ENCODE measurements at regions not wholly inside any gene's neighbourhood (a gene's known extent, or its start where the extent isn't known, plus 50 kb on each side); places are given as distances from the start of the nearest gene placed in this dataset.
"Not testable (repeated sequence)": the region's sequence is repeated elsewhere in the genome, so short reads cannot be mapped to it uniquely, and the experiment has no call there.

DNA sequence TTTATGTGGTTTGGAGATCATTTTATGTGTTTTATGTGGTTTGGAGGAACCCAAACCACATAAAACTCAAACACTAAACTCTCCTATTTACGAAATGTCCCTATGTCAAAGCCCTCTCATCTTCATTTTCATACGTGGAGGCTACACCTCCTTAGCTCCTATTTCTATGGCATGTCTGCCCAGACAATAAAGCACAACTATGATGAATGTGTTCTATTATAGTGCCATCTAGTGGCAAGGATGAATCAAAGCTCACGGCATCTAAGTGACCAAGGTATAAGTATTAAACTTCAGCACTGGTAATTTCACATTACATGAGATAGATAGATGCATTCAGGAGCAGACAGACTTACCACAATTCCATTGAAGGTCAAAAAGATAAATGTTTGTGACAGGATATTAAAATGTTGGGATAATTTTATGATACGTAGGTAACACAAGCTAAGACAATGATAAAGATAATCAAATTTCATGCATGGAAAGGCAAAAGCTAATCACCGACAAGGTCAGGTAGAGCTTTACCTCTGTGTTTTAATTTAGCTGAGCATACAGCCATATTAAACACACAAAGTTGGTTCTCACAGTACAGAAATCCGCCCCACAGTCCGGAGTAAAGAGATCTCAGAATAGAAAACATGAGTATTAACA, 130.6 kb upstream of the FHIT start:
- peak; percentile 48 for DNase-seq (ENCODE audit: low read depth)

DNA sequence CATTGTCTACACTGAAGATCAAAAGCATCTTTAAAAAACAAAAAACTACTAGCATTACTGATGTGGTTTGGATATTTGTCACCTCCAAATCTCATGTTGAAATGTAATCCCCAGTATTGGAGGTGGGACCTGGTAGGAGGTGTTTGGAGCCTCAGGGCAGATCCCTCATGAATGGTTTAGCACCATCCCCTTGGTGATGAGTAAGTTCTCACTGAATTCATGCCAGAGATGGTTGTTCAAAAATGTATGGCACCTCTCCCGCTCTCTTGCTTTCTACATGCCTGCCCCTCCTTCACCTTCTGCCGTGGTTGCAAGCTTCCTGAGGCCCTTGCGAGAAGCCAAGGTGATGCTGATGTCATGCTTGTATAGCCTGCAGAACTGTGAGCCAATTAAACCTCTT, 136.6 kb upstream of the FHIT start:
- DNase-seq (ENCODE audit: low read depth) = no peak

DNA sequence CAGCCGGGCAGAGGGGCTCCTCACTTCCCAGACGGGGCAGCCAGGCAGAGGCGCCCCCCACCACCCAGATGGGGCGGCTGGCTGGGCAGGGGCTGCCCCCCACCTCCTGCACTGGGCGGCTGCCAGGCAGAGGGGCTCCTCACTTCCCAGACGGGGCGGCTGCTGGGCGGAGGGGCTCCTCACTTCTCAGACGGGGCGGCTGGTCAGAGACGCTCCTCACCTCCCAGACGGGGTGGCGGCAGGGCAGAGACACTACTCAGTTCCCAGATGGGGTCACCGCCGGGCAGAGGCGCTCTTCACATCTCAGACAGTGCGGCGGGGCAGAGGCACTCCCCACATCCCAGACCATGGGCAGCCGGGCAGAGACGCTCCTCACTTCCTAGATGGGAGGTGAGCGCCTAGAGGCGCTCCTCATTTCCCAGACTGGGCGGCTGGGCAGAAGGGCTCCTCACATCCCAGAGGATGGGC, 142.3 kb upstream of the FHIT start:
- DNase-seq (ENCODE audit: low read depth) = not testable (repeated sequence)

DNA sequence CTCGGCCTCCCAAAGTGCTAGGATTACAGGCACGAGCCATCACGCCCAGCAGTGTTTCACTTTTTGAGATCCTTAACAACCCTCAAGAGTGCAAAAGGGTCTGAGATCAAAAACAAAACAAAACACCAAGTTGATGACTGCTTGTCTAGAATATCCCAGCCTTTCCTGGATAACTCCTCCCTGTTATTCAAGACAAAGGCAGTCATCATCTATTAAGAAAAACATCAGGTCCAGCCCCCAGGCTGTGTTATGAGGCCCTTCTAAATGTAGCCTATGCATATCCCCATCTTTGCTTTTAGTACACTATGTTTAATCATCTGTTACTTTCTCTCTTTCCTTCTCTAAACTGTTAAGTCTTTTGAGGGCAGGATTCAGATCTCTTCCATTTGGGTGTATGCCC, 150.1 kb upstream of the FHIT start:
- no peak for DNase-seq (ENCODE audit: low read depth)

DNA sequence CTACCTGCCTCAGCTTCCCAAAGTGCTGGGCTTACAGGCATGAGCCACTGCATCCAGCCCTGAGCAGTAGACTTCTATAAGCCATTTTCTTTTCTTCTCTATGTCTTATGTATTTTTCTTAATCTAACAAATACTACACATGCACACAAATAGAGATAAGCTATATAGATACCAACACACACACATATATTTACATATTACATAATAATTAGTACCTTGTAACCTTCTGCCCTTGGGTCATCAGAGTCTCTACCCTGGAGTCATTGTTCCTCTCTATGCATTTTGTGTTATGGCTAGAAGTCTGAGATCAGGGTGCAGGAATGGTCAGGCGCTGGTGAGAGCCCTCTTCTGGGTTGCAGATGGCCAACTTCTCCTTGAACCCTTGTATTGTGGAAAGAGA, 154.0 kb upstream of the PTPRG start:
- no peak for DNase-seq (ENCODE audit: low read depth)

DNA sequence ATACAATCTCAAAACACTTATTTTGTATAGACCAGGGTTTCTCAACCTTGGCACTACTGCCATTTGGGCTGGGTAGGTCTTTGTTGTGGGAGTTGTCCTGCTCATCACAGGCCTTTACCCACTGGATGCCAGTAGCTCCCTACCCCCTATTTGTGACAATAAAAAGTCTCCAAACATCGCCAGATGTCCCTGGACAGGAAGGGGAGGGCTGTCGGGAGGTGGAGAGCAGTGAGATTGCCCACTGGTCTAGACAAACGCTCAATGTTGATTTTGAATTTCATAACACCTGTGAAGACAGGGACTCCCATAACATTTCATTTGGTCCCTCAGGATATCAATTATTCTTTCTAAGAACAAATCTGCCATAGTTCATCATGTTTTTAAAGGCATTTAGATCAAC, 151.7 kb upstream of the PTPRG start:
- no peak for DNase-seq (ENCODE audit: low read depth)

DNA sequence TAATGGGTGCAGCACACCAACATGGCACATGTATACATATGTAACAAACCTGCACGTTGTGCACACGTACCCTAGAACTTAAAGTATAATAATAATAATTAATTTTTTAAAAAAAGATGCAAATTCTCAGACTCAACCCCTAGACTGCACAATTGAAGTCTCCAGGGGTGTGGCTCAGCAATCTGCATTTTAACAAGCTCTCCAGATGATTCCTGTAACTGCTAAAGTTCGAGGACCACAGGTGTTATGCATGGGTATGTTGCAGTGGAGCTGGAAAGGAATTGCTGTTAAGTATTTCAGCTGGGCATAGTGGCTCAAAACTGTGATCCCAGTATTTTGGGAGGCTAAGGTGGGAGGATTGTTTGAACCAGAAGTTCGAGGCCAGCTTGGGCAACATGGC, 151.0 kb upstream of the PTPRG start:
- not testable (repeated sequence) for DNase-seq (ENCODE audit: low read depth)

DNA sequence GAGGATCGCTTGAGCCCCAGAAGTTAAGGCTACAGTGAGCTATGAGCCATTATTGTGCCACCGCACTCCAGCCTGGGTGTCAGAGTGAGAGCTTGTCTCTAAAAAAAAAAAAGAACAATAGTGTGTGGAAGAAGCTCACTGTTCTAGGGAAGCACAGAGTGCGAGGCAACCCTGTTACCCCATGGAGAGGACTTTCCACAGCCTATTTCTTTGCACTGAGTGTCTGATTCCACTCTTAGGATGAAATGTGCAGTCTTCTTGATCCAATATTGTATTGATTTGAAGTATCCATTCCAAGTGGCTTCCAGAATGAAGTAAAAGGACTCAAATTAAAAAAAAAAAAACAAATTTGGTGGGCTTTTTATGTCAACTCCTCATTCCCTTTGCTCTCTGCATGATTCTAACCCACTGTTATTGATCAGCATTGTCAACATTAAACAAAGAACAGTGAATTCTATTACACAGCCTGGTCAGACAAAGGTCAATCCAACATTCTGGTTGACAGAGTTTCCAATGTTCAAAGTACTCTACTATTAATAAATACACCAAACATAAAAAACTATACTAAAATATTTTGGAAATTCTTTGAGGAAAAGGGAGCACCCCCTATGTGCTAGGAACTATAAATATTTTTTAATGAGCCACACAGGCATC, 150.2 kb upstream of the PTPRG start:
- no peak for DNase-seq (ENCODE audit: low read depth)

DNA sequence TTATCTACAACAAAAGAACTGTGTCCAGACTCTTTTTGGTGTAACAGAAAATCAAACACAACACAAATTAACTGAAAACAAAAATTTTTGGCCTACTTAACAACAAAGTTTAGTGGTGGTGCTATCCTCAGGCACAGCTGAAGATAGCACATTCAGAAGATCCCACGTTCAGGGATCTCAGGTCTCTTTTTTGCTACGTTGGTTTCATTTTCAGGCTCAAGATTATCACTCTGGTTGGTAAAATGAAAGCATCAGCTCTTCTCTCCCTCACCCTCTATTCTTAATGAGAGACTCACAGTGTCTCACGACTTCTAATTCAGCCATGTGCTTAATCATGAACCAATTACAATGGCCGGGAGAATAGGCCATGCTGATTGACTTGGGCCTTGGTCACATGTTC, 146.9 kb upstream of the PTPRG start:
- no peak for DNase-seq (ENCODE audit: low read depth)

DNA sequence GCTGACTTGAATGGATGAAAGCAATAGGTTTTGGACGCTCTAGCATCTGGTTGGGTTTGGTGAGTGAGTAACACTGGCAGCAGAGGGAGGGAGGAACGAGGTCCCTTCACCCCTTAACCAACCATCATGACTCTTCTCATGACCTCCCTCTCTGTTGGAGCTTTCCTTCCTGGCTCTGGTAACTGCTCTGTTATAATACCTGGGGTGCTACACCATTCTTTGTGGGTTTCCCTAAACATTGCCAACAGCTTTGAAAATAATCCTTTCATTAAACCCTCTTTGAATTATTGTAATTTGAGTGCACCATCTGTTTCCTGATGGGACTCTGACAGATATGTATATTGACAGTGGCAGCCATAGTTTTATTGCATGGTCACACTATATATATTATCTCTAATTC, 146.2 kb upstream of the PTPRG start:
- DNase-seq (ENCODE audit: low read depth) = no peak

DNA sequence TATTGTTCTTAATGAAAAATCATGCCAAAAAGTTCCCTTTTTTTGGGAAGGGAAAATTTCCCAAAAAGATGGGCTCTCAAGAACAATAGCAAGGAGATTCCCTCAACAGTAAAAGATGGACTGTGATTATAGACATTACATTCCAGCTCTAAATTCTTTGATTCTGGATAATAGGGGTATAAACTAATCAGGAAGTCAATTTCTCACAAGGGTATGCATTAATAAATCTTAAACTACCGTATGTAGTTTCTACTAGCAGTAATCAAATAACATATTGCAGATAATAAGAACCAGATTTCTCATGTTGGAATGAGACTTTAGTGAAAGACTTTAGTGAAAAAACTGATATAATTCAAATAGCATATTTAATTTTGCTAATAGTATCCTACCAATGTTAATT, 144.8 kb upstream of the PTPRG start:
- no peak for DNase-seq (ENCODE audit: low read depth)

DNA sequence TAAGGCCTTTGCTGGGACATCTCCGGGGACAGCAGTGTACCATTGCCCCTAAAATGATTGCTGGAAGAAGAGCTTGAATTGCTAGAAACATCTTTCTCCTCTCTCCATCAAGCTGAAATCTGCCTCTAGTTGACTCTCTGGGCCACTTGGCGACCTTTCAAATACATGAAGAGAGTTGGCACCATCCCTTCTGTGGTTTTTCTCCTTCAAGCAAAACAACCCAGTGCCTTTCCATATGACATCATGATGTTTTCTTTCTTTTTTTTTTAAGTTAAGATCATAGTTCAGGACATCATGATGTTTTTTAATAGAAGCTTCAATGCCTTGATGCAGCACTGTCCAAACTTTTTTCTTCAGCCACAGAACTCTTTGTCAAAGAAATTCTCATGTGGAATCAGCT, 144.0 kb upstream of the PTPRG start:
- DNase-seq (ENCODE audit: low read depth) = no peak

DNA sequence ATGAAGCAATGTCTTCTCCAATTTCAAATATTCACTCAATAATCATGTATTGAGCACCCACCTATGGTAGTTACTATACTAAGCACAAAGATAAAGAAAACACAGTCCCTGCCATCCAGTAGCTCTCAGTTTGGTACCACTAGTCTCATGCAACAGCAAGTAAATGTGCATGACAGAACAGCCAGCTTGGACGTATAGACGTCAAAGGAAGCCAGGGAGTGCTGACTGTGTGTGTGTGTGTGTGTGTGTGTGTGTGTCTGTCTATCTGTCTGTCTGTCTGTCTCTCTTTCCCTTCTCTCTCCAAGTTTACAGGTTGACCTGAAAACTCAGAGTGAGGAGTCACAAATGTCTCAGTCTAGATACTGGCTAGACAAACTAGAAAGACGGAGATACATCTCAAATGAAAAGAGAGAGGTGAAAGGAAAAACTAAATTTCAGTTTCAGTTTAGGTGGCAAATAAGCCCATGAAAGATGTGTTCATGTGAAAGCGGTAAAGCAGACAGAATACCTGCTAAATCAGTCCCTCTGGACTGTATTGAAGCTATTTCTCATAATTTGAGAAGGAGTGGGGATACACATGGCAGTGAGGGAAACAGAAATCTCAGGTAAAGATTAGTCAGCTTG, 141.1 kb upstream of the PTPRG start:
- DNase-seq (ENCODE audit: low read depth) = no peak

DNA sequence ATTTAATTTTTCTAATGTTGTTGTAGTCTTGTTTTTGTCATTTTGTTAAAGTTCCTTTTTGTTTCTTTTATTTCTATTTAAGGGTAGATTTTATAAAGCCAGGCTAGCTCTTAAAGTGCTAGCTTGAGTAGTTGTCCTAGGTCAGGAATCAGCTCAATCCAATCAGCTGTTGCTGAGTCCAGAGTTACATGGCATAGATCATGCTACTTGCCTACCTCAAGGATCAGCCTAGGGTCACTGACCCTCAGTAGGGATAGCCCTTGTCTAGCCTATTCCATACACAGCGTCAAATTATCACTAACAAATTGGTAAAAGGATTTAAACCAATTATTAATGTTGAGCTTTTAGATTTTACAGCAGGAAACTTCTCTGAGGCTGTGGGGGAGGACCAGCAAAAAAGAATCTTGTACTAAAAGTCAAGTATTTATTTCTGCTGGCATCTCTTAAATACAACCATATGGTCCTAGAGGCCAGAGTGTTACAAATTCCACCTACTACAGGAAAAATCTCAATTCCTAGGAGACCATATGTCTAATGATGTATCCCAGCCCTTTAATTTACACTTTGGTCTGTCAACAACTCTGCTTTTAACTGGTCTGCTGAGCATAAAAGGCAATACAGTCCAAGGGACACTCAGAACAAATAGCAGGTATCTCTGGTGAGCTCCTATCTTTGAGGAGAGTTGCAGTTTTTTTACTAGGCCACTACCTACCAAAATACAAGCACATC, 138.3 kb upstream of the PTPRG start:
- DNase-seq (ENCODE audit: low read depth) = no peak

DNA sequence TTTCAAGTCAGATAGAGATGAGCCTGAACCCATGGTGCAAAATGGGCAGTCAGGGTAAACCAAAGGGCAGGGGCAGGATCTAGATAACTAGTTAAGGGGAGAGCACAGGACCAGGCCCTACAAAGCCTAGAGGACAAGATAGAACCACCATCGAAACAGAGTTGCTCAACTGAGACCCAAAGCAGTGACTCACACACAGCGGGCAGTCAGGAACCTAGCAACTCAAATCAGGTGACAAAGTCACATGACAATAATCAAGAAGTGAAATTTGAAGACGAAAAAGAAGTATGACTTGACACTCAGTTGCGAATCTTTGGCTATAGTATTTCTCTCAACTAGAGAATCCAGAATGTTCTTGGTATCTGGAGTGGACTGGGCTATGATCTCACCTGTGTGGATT, 136.0 kb upstream of the PTPRG start:
- peak; percentile 1 for DNase-seq (ENCODE audit: low read depth)

DNA sequence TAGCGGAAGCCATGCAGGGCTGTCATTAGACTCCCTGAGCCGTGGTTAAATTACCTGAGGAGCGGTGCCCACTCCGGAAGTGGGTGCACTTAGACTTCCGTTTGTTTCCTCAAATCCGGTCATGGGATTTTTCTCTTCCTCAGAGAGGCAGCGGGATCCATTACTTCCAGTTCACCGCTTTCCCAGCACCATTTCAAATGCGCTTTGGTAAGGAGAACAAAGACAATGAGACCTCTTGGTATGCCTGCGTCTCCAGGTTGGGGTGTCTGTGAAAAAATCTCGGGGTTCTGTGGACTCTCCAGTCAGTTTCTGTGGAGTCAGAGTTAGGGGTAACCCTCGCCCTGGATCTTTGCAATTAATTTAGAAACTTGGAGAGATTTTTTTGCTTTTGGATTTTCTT, 132.3 kb upstream of the PTPRG start:
- DNase-seq (ENCODE audit: low read depth) = no peak

DNA sequence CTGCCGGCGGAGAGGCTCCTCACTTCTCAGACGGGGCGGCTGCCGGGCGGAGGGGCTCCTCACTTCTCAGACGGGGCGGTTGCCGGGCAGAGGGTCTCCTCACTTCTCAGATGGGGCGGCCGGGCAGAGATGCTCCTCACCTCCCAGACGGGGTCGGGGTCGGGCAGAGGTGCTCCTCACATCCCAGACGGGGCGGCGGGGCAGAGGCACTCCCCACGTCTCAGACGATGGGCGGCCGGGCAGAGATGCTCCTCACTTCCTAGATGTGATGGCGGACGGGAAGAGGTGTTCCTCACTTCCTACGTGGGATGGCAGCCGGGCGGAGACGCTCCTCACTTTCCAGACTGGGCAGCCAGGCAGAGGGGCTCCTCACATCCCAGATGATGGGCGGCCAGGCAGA, 126.5 kb upstream of the PTPRG start:
- not testable (repeated sequence) for DNase-seq (ENCODE audit: low read depth)

DNA sequence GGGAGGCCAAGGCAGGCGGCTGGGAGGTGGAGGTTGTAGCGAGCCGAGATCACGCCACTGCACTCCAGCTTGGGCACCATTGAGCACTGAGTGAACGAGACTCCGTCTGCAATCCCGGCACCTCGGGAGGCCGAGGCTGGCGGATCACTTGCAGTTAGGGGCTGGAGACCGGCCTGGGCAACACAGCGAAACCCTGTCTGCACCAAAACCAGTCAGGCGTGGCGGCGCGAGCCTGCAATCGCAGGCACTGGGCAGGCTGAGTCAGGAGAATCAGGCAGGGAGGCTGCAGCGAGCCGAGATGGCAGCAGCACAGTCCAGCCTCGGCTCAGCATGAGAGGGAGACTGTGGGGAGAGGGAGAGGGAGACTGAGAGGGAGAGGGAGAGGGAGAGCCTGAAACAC, 126.0 kb upstream of the PTPRG start:
- not testable (repeated sequence) for DNase-seq (ENCODE audit: low read depth)

DNA sequence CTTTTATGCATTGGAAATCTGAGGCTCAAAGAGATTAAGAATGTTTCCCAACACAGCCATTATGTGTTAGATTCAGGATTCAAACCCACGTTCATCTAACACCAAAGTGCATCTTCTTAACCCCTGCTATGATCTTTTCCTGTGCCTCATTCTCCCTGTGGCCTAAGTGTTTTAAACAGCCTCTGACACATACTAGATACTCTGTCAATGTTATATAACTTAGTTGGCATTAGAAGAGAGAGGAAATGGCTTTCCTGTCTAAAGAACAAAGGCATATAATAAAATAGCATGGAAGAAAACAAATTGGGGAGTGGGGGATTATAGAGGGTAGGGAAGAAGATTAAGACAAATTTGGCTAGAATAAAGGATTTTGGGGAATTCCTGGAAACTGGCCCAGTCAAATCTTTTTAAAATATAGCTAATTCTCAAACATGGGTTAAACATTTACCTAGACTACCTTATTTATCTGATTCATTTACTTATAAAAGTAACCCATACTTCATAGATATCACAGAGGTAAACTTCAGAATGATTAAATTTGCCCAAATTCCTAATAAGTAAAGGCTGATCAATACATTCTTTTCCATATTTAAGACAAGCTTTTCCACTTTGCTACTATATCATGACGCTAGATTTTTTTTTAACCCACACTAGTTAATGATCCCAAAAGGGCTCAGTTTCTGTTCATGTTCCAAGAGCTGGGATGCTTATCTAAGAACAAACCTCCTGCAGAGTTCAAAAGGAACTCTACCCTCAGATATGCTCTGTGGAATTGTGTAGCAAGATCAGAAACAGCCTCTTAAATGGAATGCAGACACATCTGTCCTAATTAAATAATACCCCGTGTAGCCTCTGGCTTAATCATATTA, 122.9 kb upstream of the PTPRG start:
- DNase-seq (ENCODE audit: low read depth) = no peak

DNA sequence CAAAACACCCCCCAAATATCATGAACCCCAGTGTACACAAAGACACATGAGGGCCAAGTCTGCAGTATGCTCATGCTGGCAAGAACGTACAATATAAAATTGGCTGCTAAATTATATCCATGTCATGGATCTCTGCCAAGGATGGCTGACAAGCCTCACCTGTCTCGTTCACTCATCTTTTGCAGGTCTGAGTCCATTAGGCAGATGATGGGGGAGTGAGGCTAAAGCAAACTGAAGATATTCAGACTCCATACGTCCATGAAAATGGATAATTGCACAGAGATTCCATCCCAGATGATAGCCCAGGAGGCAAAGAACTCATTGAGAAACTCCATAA, 122.3 kb upstream of the PTPRG start:
- DNase-seq (ENCODE audit: low read depth) = no peak

DNA sequence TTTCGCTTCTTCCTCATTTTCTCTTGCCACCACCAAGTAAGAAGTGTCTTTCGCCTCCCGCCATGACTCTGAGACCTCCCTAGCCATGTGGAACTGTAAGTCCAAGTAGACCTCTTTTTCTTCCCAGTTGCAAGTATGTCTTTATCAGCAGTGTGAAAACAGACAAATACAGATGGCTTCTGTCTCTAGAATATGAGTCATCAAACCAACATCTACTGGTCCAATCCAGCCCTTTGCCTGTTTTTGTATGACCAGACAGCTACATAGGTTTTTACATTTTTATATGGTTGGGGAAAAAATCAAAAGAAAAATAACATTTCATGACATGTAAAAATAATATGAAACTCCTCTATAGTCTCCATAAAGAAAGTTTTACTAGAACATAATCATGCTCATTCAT, 118.7 kb upstream of the PTPRG start:
- no peak for DNase-seq (ENCODE audit: low read depth)

DNA sequence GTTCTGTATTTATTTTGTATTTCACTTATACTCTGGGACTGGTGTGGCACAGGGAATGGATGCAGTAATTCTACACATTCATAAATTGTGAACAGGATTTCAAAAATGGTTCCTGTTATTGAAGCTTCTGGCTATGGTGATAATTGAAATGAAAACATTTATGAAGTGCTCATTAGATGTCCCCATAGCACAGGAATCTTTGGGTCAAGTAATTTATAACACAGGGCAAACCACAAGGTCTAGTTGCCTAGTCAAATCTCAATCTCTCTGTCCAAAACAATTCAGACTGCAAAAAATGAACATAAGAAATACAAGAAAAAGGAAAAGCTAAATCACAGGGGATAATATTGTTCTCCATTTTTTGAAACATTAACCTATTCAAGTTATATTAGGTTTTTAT, 117.5 kb upstream of the PTPRG start:
- DNase-seq (ENCODE audit: low read depth) = no peak

Measured in ELR (cell line).